ENCODE measurements at regions not wholly inside any gene's neighbourhood (a gene's known extent, or its start where the extent isn't known, plus 50 kb on each side); places are given as distances from the start of the nearest gene placed in this dataset.

GRCh38 chr13:60696602-60697001 is 299.6 kb downstream of the TDRD3 start:
- no peak overlapping the region for H3K4me3 ChIP-seq
- no peaks in the 10 kb centered on the region for H3K9me3 ChIP-seq (replicated peaks; ENCODE audit: control insufficient read depth, insufficient read depth, low read length)
- no peak overlapping the region for H2AFZ ChIP-seq (ENCODE audit: control insufficient read depth, low read depth, low read length)
- ChIA-PET SMC1A (ENCODE audit: uncharacterized antibody, unreplicated experiment) (no interaction called here), CTCF (no interaction called here), POLR2A (no interaction called here), RAD21 (ENCODE audit: unreplicated experiment) (no interaction called here)
- in situ Hi-C loops (cut with MboI) (no loop called here), intact Hi-C loops (cut with micrococcal nuclease; ENCODE audit: unreplicated experiment) (no loop called here)
- no peak overlapping the region for H3K9ac ChIP-seq (ENCODE audit: control insufficient read depth, insufficient read depth, low read length)
- H3K4me2 ChIP-seq (ENCODE audit: control insufficient read depth, insufficient read depth): no peak overlapping the region
- ATAC-seq (no peak), FAIRE-seq (no peak), DNase-seq (ENCODE audit: low read depth, low spot score) (no peak)
- WGBS (ENCODE audit: insufficient coverage, insufficient replicate concordance, low lambda C conversion rate, missing lambda C conversion rate): 28% methylated on average over 6 of the region's 6 CpGs
- no peaks in the 10 kb centered on the region for H3K4me1 ChIP-seq (ENCODE audit: control insufficient read depth, insufficient read depth, low read length)
- no peaks in the 10 kb centered on the region for H3K27me3 ChIP-seq (replicated peaks in 1 of 2; ENCODE audit: control insufficient read depth in 2 of 2, insufficient read depth in 2 of 2, low read length in 1 of 2)
- H3K27ac ChIP-seq (ENCODE audit: control insufficient read depth, insufficient read depth): no peak overlapping the region
- BruUV-seq (replicated peaks): no TSS peak
- no peaks in the 10 kb centered on the region for H3K79me2 ChIP-seq (ENCODE audit: control insufficient read depth, insufficient read depth, low read length)
- H3K36me3 ChIP-seq (ENCODE audit: control insufficient read depth in 2 of 2, insufficient read depth in 2 of 2, low read length in 1 of 2): no peaks in the 10 kb centered on the region
- no peaks in the 10 kb centered on the region for H4K20me1 ChIP-seq (ENCODE audit: control insufficient read depth, insufficient read depth)
- TF ChIP-seq SRF (IDR thresholded peaks at IDR 0.05; ENCODE audit: low read depth in 2 of 2, low read length in 2 of 2) (no peak), SKIL (IDR thresholded peaks at IDR 0.05; ENCODE audit: low read depth, poor library complexity, severe bottlenecking) (no peak), SPI1 (IDR thresholded peaks at IDR 0.05; ENCODE audit: borderline replicate concordance, insufficient read depth, low read depth, low read length) (no peak)

GRCh38 chr13:60691268-60691667 is 294.2 kb downstream of the TDRD3 start:
- ChIA-PET POLR2A (no interaction called here), CTCF (no interaction called here), SMC1A (ENCODE audit: uncharacterized antibody, unreplicated experiment) (no interaction called here), RAD21 (ENCODE audit: unreplicated experiment) (no interaction called here)
- DNase-seq (ENCODE audit: low read depth, low spot score) (no peak), ATAC-seq (peak; percentile 28; the same call in 2 of the 3 replicates), FAIRE-seq (no peak)
- no peak overlapping the region for H3K4me2 ChIP-seq (ENCODE audit: control insufficient read depth, insufficient read depth)
- H4K20me1 ChIP-seq (ENCODE audit: control insufficient read depth, insufficient read depth): no peaks in the 10 kb centered on the region
- H3K79me2 ChIP-seq (ENCODE audit: control insufficient read depth, insufficient read depth, low read length): no peaks in the 10 kb centered on the region
- H3K27ac ChIP-seq (ENCODE audit: control insufficient read depth, insufficient read depth): no peak overlapping the region
- H3K9me3 ChIP-seq (replicated peaks; ENCODE audit: control insufficient read depth, insufficient read depth, low read length): no peaks in the 10 kb centered on the region
- intact Hi-C loops (cut with micrococcal nuclease; ENCODE audit: unreplicated experiment): no loop called here
- no peak overlapping the region for H3K9ac ChIP-seq (ENCODE audit: control insufficient read depth, insufficient read depth, low read length)
- H3K4me1 ChIP-seq (ENCODE audit: control insufficient read depth, insufficient read depth, low read length): no peaks in the 10 kb centered on the region
- in situ Hi-C loops (cut with MboI): no loop called here
- BruUV-seq (replicated peaks): no TSS peak
- H3K36me3 ChIP-seq (ENCODE audit: control insufficient read depth in 2 of 2, insufficient read depth in 2 of 2, low read length in 1 of 2): no peaks in the 10 kb centered on the region
- H3K27me3 ChIP-seq (replicated peaks in 1 of 2; ENCODE audit: control insufficient read depth in 2 of 2, insufficient read depth in 2 of 2, low read length in 1 of 2): no peaks in the 10 kb centered on the region
- H3K4me3 ChIP-seq: no peak overlapping the region
- H2AFZ ChIP-seq (ENCODE audit: control insufficient read depth, low read depth, low read length): no peak overlapping the region
- TF ChIP-seq IRF4 (IDR thresholded peaks at IDR 0.05; ENCODE audit: low read depth, low read length) (no peak), SPI1 (IDR thresholded peaks at IDR 0.05; ENCODE audit: borderline replicate concordance, insufficient read depth, low read depth, low read length) (no peak), ZNF592 (IDR thresholded peaks at IDR 0.05) (no peak), STAT3 (IDR thresholded peaks at IDR 0.05; ENCODE audit: low read depth, low read length) (no peak), MLLT1 (IDR thresholded peaks at IDR 0.05) (no peak)

Measured in GM12878 (cell line).